ENCODE measurements at regions not wholly inside any gene's neighbourhood (a gene's known extent, or its start where the extent isn't known, plus 50 kb on each side); places are given as distances from the start of the nearest gene placed in this dataset.
"Not testable (repeated sequence)": the region's sequence is repeated elsewhere in the genome, so short reads cannot be mapped to it uniquely, and the experiment has no call there.

- H3K36me3 Mint-ChIP-seq (ENCODE audit: insufficient read depth): no peaks in the 10 kb centered on the region
- no peak overlapping the region for H3K27ac Mint-ChIP-seq (ENCODE audit: low read depth)
- DNase-seq (ENCODE audit: low spot score in 2 of 2): no peak
- no peak overlapping the region for H3K4me3 Mint-ChIP-seq
- H3K4me1 Mint-ChIP-seq: no peaks in the 10 kb centered on the region
- H3K27me3 Mint-ChIP-seq: no peaks in the 10 kb centered on the region
- H3K9me3 Mint-ChIP-seq: no peaks in the 10 kb centered on the region
- no peak for ATAC-seq (replicated peaks; ENCODE audit: extremely low read depth, poor library complexity, severe bottlenecking)
These were observed 678.1 kb upstream of the SEMA6D start for GRCh38 chr15:47039225-47039624.

DNA sequence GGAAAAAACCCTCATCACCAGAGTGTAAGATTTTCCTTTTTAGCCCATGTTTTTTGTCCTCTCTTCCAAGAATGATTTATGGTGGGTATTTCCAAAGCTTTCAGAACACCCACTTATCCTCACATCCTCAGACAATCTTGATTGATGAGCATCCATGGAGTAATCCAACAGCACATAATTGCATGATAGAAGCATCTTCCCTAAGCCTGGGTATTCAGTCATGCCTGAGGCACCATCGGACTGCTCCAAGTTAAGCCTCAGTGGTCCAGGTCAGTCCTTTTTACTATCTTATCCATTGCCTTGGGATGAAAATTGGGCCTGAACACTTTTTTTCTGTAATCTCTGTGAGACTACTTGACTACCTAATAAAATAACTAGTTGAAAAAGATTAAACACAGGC, 676.0 kb upstream of the SEMA6D start:
- H3K4me1 Mint-ChIP-seq: no peaks in the 10 kb centered on the region
- H3K9me3 Mint-ChIP-seq: no peaks in the 10 kb centered on the region
- H3K36me3 Mint-ChIP-seq (ENCODE audit: insufficient read depth): no peaks in the 10 kb centered on the region
- ATAC-seq (replicated peaks; ENCODE audit: extremely low read depth, poor library complexity, severe bottlenecking) (no peak), DNase-seq (ENCODE audit: low spot score in 2 of 2) (no peak)
- H3K27ac Mint-ChIP-seq (ENCODE audit: low read depth): no peak overlapping the region
- H3K4me3 Mint-ChIP-seq: no peak overlapping the region
- no peaks in the 10 kb centered on the region for H3K27me3 Mint-ChIP-seq

DNA sequence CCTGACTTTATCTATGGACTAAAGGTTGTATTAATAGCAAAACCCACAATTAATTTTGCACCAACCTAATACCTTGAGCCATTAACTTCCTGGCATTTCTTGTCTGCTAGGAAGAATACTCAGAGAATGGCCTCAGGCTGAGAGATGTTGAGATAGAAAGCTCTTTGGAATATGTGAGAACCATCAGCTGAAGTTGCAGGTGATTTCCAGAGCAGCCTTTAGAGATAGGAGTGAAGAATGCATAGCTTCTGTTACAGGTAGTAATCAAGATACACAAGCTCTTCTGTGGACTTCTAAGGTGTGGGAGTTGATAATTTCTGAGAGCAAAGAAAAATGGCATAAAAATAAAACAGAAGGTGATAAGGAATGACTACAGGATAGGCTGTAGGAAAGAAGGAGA, 669.3 kb upstream of the SEMA6D start:
- not testable (repeated sequence) for ATAC-seq (replicated peaks; ENCODE audit: extremely low read depth, poor library complexity, severe bottlenecking); H3K27ac Mint-ChIP-seq (ENCODE audit: low read depth); H3K4me3 Mint-ChIP-seq; H3K36me3 Mint-ChIP-seq (ENCODE audit: insufficient read depth); H3K27me3 Mint-ChIP-seq; DNase-seq (ENCODE audit: low spot score in 2 of 2); H3K4me1 Mint-ChIP-seq
- H3K9me3 Mint-ChIP-seq: peaks cover 14% of the 10 kb centered on the region

DNA sequence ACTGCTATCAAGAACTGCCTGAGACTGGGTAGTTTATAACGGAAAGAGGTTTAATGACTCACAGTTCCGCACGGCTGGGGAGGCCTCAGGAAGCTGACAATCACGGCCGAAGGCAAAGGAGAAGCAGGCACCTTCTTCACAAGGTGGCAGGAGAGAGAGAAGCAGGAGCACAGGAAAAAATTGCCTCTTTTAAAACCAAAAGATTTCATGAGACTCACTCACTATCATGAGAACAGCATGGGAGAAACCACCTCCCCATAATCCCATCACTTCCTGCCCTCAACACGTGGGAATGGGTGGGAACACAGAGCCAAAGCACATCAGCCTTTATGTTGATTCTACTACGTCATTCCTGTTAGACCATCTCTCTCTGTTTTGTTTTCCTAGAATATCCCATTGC, 650.9 kb upstream of the SEMA6D start:
- no peak for ATAC-seq (replicated peaks; ENCODE audit: extremely low read depth, poor library complexity, severe bottlenecking)
- H3K27me3 Mint-ChIP-seq: no peaks in the 10 kb centered on the region

DNA sequence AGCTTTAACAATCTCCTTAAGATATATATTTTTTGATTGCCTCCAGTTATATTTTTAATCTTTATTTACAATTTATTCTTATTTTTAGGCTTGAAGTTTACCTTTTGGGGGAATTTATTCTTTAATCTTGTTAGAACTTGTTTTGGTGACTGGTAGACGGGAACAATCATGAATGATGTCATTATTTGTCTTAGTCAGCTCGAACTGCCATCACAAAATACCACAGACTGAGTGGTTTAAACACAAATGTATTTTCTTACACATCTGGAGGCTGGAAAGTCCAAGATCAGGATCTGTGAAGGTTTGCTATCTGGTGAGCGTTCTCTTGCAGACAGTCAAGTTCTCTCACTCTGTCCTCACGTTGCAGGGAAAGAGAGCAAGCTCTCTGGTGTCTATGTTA, 639.5 kb upstream of the SEMA6D start:
- H3K4me3 Mint-ChIP-seq; H3K36me3 Mint-ChIP-seq (ENCODE audit: insufficient read depth); H3K27ac Mint-ChIP-seq (ENCODE audit: low read depth); DNase-seq (ENCODE audit: low spot score in 2 of 2); ATAC-seq (replicated peaks; ENCODE audit: extremely low read depth, poor library complexity, severe bottlenecking); H3K4me1 Mint-ChIP-seq; H3K27me3 Mint-ChIP-seq: not testable (repeated sequence)
- H3K9me3 Mint-ChIP-seq: peaks cover 17% of the 10 kb centered on the region

More for the DNA sequence above, 650.9 kb upstream of the SEMA6D start:
- Mint-ChIP-seq H3K27ac (ENCODE audit: low read depth) (no peak overlapping the region), H3K9me3 (peaks cover 10% of the 10 kb centered on the region), H3K36me3 (ENCODE audit: insufficient read depth) (peaks cover 2% of the 10 kb centered on the region), H3K4me1 (no peaks in the 10 kb centered on the region), H3K4me3 (no peak overlapping the region)
- DNase-seq (ENCODE audit: low spot score in 2 of 2): no peak

DNA sequence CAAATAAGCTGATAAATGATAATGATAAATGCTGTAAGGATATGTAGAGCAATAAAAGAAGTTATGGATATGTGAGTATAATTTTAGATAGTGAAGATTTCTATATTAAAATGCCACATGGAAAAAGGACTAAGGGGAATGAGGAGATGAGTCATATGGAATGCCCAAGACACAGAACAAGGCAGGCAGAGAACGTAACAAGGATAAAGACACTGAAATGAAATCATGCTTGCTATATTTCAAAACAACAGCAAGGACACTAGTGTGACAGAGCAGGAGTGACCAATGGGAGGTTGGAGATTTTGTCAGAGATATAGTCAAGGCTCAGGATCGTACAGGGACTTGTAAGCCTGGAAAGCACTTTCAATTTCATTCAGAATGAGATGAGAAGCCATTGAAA, 621.5 kb upstream of the SEMA6D start:
- Mint-ChIP-seq H3K4me1 (no peaks in the 10 kb centered on the region), H3K36me3 (ENCODE audit: insufficient read depth) (no peaks in the 10 kb centered on the region), H3K9me3 (peaks cover 6% of the 10 kb centered on the region), H3K4me3 (no peak overlapping the region), H3K27me3 (no peaks in the 10 kb centered on the region), H3K27ac (ENCODE audit: low read depth) (no peak overlapping the region)
- ATAC-seq (replicated peaks; ENCODE audit: extremely low read depth, poor library complexity, severe bottlenecking) (no peak), DNase-seq (ENCODE audit: low spot score in 2 of 2) (no peak)

DNA sequence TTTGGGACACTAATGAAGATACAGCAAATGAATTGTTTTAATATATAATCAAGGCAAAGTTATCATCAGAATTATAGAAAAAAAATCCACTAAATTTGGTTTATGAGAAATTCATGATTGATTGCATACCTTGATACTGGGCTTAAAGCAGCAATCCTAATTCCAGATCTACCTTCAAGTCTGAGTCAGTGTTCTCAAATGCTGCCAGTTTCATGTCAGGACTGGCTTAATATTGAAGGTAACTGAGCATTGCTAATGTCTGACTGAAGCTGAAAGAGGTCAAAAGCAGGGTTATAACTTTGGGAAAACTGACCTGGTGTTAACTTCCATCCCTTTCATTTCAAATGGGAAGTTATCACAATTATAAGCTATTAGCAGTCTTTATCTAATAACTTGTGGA, 618.8 kb upstream of the SEMA6D start:
- not testable (repeated sequence) for H3K27ac Mint-ChIP-seq (ENCODE audit: low read depth); H3K9me3 Mint-ChIP-seq; H3K27me3 Mint-ChIP-seq; H3K36me3 Mint-ChIP-seq (ENCODE audit: insufficient read depth); H3K4me1 Mint-ChIP-seq; ATAC-seq (replicated peaks; ENCODE audit: extremely low read depth, poor library complexity, severe bottlenecking); DNase-seq (ENCODE audit: low spot score in 2 of 2); H3K4me3 Mint-ChIP-seq

DNA sequence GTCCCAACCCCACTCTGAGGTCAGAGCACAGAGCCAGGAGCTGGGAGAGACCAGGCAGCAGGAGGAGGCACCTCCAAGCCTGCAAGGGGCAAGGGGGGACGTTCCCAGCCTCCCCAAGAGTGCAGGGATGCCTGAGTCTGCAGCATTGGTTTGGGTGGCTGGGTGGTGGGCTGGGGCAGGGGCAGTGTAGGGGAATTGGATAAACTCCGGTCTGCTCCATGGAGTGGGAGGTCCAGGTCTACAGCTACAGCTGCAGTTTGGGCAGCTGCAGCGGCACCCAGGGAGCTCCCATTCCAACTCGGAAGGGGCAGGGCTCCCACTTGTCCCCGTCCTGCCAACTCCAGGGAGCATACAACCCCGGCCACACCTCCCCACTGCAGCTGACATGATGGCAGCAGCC, 617.5 kb upstream of the SEMA6D start:
- not testable (repeated sequence) for DNase-seq (ENCODE audit: low spot score in 2 of 2); H3K9me3 Mint-ChIP-seq; ATAC-seq (replicated peaks; ENCODE audit: extremely low read depth, poor library complexity, severe bottlenecking); H3K27ac Mint-ChIP-seq (ENCODE audit: low read depth); H3K4me1 Mint-ChIP-seq; H3K36me3 Mint-ChIP-seq (ENCODE audit: insufficient read depth); H3K27me3 Mint-ChIP-seq; H3K4me3 Mint-ChIP-seq

GRCh38 chr15:47108800-47109199, 608.5 kb upstream of the SEMA6D start:
- not testable (repeated sequence) for ATAC-seq (replicated peaks; ENCODE audit: extremely low read depth, poor library complexity, severe bottlenecking); H3K27me3 Mint-ChIP-seq; H3K27ac Mint-ChIP-seq (ENCODE audit: low read depth); H3K4me3 Mint-ChIP-seq; H3K36me3 Mint-ChIP-seq (ENCODE audit: insufficient read depth); DNase-seq (ENCODE audit: low spot score in 2 of 2); H3K4me1 Mint-ChIP-seq
- peaks cover 17% of the 10 kb centered on the region for H3K9me3 Mint-ChIP-seq

GRCh38 chr15:47116698-47117097, 600.6 kb upstream of the SEMA6D start:
- no peak overlapping the region for H3K4me3 Mint-ChIP-seq
- DNase-seq (ENCODE audit: low spot score in 2 of 2) (no peak), ATAC-seq (replicated peaks; ENCODE audit: extremely low read depth, poor library complexity, severe bottlenecking) (no peak)
- H3K27ac Mint-ChIP-seq (ENCODE audit: low read depth): no peak overlapping the region
- H3K27me3 Mint-ChIP-seq: no peaks in the 10 kb centered on the region
- H3K4me1 Mint-ChIP-seq: no peaks in the 10 kb centered on the region
- H3K36me3 Mint-ChIP-seq (ENCODE audit: insufficient read depth): no peaks in the 10 kb centered on the region
- H3K9me3 Mint-ChIP-seq: peaks cover 33% of the 10 kb centered on the region

- Mint-ChIP-seq H3K27ac (ENCODE audit: low read depth) (no peak overlapping the region), H3K4me1 (no peaks in the 10 kb centered on the region), H3K36me3 (ENCODE audit: insufficient read depth) (no peaks in the 10 kb centered on the region), H3K9me3 (peaks cover 34% of the 10 kb centered on the region), H3K27me3 (no peaks in the 10 kb centered on the region), H3K4me3 (no peak overlapping the region)
- ATAC-seq (replicated peaks; ENCODE audit: extremely low read depth, poor library complexity, severe bottlenecking) (no peak), DNase-seq (ENCODE audit: low spot score in 2 of 2) (no peak)
These were observed 598.0 kb upstream of the SEMA6D start for GRCh38 chr15:47119349-47119748.

DNA sequence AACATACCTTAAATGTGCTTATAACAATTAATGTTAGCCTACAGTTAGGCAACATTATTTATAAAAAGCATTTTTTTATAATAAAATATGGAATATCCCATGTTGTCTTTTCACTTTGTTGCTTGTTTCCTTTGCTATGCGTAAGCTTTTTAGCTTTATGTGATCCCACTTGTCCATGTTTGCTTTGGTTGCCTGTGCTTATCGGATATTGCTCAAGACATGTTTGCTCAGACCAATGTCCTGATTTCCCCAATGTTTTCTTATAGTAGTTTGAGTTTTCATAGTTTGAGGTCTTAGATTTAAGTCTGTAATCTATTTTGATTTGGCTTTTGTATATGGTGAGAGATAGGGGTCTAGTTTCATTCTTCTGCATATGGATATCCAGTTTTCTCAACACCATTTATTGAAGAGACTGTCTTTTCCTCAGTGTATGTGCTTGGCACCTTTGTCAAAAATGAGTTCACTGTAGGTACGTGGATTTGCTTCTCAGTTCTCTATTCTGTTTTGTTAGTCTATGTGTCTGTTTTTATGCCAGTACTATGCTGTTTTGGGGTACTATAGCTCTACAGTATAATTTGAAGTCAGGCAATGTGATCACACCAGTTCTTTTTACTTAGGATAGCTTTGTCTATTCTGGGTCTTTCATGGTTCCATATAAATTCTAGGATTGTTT, 592.7 kb upstream of the SEMA6D start:
- no peaks in the 10 kb centered on the region for H3K27me3 Mint-ChIP-seq
- ATAC-seq (replicated peaks; ENCODE audit: extremely low read depth, poor library complexity, severe bottlenecking): no peak
- no peaks in the 10 kb centered on the region for H3K36me3 Mint-ChIP-seq (ENCODE audit: insufficient read depth)
- H3K9me3 Mint-ChIP-seq: peaks cover 35% of the 10 kb centered on the region
- H3K4me3 Mint-ChIP-seq: no peak overlapping the region
- H3K4me1 Mint-ChIP-seq: no peaks in the 10 kb centered on the region
- no peak overlapping the region for H3K27ac Mint-ChIP-seq (ENCODE audit: low read depth)
- no peak for DNase-seq (ENCODE audit: low spot score in 2 of 2)

- Mint-ChIP-seq H3K27ac (ENCODE audit: low read depth) (no peak overlapping the region), H3K36me3 (ENCODE audit: insufficient read depth) (no peaks in the 10 kb centered on the region), H3K27me3 (no peaks in the 10 kb centered on the region), H3K4me3 (no peak overlapping the region), H3K4me1 (no peaks in the 10 kb centered on the region), H3K9me3 (peaks cover 21% of the 10 kb centered on the region)
- DNase-seq (ENCODE audit: low spot score in 2 of 2): no peak
- ATAC-seq (replicated peaks; ENCODE audit: extremely low read depth, poor library complexity, severe bottlenecking): no peak
These were observed 588.3 kb upstream of the SEMA6D start for GRCh38 chr15:47129033-47129432.

All from central memory CD8-positive, alpha-beta T cell (primary cell).